Suppressor macrophage treated with lipopolysaccharide for 1 hour (primary cell): ENCODE measurements at regions not wholly inside any gene's neighbourhood (a gene's known extent, or its start where the extent isn't known, plus 50 kb on each side); places are given as distances from the start of the nearest gene placed in this dataset.

Experiments
- DNase-seq, 3 donors: peaks; one replicate each; pipeline ENCODE4 v3.0.0-alpha.2; 2020 to 2022

DNA sequence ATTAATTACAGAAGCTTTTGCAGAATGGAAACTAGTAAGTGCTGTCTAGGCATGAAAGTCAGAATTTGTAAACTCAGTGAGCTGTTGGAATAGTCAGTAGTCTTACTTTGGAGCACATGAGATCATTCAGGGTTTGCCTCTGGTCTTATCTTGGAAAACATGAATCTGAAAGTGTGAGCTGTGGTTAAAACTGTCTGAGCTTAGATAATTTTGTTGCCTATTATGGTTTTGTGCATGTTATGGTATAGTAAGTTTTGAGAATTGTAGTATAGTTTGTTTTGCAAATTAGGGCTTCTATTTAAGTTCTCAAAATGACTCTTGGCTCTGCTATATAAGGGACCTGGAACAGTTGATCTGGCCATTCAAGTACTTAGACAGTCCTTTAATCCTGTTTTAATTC is 53.7 kb upstream of the TRPC4 start:
- DNase-seq = no peak

DNA sequence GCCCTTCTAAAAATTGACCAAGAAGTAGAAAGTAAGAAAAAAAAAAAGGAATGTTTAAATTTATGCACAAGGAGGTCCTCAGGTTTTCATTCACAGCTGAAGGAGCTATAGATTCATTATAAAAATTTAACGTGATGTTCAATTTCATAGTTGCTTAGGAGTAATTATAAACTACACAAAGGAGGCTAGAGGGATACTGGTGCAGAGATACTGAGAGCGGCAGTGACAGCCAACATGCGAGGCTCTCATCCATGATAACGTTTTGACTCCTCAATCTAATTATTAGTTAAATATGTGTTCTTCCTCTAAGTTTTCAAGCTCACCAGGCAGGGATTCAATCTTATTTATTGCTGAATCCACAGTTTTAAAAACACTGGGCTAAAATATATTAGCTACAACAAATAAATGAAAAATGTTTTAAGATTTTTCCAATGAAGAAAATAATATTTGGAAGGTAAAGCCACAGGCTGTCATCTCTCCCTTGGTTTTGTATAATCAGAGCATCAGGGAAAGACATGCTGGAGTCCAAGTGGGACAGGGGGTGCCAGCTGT is 49.8 kb upstream of the TRPC4 start:
- no peak for DNase-seq
